Fibroblast of villous mesenchyme (primary cell): ENCODE measurements at regions not wholly inside any gene's neighbourhood (a gene's known extent, or its start where the extent isn't known, plus 50 kb on each side); places are given as distances from the start of the nearest gene placed in this dataset.
"Not testable (repeated sequence)": the region's sequence is repeated elsewhere in the genome, so short reads cannot be mapped to it uniquely, and the experiment has no call there.

Experiments
- DNase-seq: peaks from one replicate; pipeline ENCODE4 v3.0.0-alpha.2; 2010; ENCODE audit warnings: low read depth
- H3K4me3 ChIP-seq: 2 replicates; pipeline ENCODE4 v1.5.1; 2011; ENCODE audit warnings: low read depth, mild to moderate bottlenecking, low read length
- CTCF ChIP-seq: IDR thresholded peaks from 2 replicates; pipeline ENCODE4 v1.5.1; 2012; ENCODE audit warnings: low read depth, mild to moderate bottlenecking, low read length; ENCODE audit not compliant: insufficient read depth

GRCh38 chr20:25991756-25992130, 295.1 kb upstream of the ZNF337 start:
- DNase-seq: no peak
- no peak overlapping the region for H3K4me3 ChIP-seq
- TF ChIP-seq CTCF: no peak

GRCh38 chr20:25991051-25991755, 294.6 kb upstream of the ZNF337 start:
- TF ChIP-seq CTCF: no peak
- no peak for DNase-seq
- H3K4me3 ChIP-seq: no peak overlapping the region

- DNase-seq, H3K4me3 ChIP-seq: not testable (repeated sequence)
Measured at GRCh38 chr20:25989686-25990085, 293.0 kb upstream of the ZNF337 start.

- TF ChIP-seq CTCF: no peak
- no peak for DNase-seq
- no peak overlapping the region for H3K4me3 ChIP-seq
Measured at GRCh38 chr20:25989196-25989595, 292.5 kb upstream of the ZNF337 start.

- not testable (repeated sequence) for H3K4me3 ChIP-seq, DNase-seq
Measured at GRCh38 chr20:25987928-25988560, 291.4 kb upstream of the ZNF337 start.

- DNase-seq: peak; percentile 33
Measured at GRCh38 chr20:25987073-25987927, 290.6 kb upstream of the ZNF337 start.

GRCh38 chr20:25985597-25985996, 288.9 kb upstream of the ZNF337 start:
- no peak for DNase-seq
- no peak overlapping the region for H3K4me3 ChIP-seq
- TF ChIP-seq CTCF: no peak

More at GRCh38 chr20:25987073-25987927, 290.6 kb upstream of the ZNF337 start:
- H3K4me3 ChIP-seq: peak overlapping the region; percentile 54
- peak; percentile 51 for TF ChIP-seq CTCF
